Activated naive CD4-positive, alpha-beta T cell (primary cell): ENCODE measurements at regions not wholly inside any gene's neighbourhood (a gene's known extent, or its start where the extent isn't known, plus 50 kb on each side); places are given as distances from the start of the nearest gene placed in this dataset.

Source experiments
- DNase-seq, 4 experiments: peaks; one replicate each; lab custom pipeline; 2025; lab: John Stamatoyannopoulos, UW

DNA sequence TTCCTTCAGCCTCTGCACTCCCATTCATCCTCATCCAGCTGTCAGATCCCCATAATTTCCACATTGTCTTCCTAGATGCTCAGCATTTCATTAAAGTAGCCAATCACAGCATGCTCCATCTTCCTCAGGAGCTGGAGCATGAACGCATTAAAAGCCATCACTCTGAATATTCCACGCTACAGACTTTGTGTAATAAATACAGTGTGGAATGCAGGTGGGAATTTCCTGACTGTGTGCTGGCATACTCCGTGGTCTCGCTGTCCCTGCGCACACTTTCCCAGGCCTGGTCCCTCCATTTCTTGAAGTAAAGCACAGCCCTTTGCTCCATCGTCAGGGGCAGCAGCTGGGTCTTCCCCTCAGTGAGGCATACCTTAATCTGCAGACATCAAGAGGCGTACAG is 123.7 kb upstream of the NCK2 start:
- DNase-seq: no peak

DNA sequence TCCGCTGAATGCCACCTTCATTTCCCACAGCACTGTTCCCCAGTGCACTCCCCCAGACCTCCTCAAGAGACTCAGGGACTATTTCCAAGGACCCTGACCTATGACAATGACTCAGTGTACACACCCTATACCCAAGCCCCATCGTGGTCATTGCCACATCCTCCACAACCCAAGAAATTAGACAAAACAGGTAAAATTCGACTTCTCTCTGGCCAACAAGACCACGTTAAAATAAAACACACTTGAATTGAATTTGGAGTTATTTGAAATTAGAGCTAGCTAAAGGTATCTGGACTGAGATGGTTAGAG is 126.4 kb upstream of the NCK2 start:
- DNase-seq: no peak

- no peak for DNase-seq
These were observed 126.9 kb upstream of the NCK2 start for GRCh38 chr2:105617631-105618350.

GRCh38 chr2:105615305-105615704 is 129.4 kb upstream of the NCK2 start:
- no peak for DNase-seq

- no peak for DNase-seq
These were observed 132.8 kb upstream of the NCK2 start for GRCh38 chr2:105611811-105612424.

GRCh38 chr2:105611333-105611637 is 133.4 kb upstream of the NCK2 start:
- no peak for DNase-seq

DNA sequence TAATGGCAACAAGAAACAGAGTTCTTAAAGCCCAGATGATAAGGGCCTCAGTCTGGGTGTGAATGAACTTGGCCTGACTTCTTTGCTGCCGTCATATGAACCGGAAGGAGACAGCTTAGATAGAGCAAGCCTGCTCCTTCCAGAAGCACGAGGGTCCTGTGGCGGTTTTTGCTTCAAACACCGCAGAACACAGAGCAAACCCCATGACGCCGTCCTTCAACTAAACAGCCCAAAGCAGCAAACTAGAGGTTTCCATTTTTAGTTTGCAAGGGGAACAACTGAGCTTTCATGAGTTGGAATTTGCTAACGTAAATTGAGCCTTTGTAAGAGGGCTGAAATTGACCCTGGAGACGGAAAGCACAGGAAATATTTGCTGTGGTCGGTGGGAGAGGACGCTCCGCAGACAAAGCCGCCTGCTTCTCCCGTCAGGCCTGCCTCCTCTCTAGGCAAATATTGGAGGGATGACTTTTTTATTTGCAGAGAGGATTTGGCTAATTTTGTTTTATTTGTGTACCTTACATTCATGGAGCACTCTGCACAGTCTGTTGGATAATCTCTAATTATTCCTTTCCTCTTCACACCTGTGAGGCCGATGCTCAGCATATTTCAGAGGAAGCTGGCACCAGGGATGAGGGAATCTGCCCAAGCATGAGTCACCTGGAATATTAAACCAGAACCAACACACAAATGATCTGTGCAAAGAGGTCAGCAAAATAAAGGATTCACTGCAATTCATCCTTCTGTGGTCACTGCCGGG is 134.0 kb upstream of the NCK2 start:
- DNase-seq: no peak

DNA sequence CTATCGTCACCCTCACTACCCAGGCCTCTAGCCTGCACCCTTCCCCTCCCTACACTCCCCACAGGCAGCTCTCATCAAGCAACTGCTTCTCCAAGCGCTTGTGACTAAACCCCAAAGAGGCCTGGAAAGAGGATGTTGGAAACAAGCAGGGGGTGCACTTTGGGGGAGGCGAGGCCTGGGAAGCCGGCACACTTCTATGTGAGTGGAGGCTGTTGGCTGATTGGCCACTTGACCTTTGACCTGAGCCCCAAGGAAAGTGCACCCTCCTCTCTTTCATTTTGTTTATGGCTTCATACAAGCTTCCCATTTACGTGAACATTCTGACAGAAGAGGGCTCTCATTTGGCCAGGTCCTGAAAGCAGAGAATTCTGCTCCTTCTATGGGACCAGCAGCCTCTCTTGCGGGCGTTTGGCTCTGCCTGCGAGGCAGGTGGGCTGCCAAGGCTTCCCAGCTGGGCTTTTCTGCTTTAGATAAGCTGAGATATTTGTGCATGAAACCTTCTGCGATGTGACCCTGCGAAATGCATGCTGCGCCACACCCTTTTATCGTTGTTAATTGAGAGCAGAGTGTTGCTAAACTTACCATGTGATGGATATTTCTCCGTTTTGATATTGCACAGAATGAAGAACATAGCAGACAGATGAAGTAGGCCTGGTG is 134.8 kb upstream of the NCK2 start:
- DNase-seq: no peak

GRCh38 chr2:105607920-105608504 is 136.7 kb upstream of the NCK2 start:
- DNase-seq: no peak

DNA sequence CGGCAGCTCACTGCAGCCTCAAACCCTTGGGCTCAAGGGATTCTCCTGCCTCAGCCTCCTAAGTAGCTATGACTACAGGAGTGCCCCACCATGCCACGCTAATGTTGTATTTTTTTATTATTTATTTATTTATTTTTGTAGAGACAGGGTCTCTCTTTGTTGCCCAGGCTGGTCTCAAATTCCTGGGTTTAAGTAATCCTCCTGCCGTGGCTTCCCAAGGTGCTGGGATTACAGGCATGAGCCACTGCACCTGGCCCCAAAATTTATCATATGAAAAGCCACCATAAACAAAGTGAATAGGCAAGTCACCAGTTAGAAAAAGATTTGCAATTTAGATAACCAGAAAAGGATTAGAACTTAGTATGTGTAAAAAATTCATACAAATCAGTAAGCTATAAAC is 138.6 kb upstream of the NCK2 start:
- no peak for DNase-seq

- no peak for DNase-seq
These were observed 139.8 kb upstream of the NCK2 start for GRCh38 chr2:105604938-105605337.

DNA sequence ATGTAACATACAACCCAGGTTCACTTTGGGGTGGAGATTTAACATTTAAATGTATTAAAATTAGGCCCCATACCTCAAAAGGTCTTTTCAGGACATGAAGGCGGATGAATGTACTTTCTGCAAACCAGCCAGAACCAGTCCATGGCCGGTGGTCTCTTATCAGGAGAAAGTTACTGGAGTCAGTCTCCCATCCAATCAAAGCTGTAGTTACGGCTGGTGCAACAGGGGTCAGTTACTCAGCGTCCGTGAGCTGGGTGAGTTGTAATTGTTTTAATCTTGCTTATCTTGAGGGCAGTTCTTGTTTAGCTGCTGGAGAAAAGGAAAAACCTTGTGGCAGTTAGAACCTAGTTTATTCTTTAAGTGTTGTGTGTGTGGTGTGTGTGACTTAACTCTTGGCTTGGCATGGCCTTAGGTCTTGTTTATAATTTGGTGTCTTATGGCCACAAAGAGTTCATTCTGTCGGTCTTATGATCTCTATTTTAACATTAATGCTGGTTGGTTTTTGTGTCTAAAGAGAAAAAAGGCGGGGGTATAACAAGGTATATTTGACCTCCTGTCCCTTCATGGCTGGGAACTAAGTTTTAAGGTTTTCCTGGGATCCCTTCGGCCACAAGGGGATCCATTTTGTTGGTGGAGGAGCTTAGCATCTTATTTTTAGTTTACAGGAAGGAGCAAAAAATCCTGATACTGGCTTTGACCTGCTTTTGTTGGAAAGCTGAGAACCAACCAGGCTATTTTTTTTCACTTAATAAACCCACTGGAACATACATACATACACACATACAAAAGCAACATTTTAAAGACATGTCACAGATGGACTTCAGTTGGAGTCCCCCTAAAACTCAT is 143.5 kb upstream of the NCK2 start:
- no peak for DNase-seq

DNA sequence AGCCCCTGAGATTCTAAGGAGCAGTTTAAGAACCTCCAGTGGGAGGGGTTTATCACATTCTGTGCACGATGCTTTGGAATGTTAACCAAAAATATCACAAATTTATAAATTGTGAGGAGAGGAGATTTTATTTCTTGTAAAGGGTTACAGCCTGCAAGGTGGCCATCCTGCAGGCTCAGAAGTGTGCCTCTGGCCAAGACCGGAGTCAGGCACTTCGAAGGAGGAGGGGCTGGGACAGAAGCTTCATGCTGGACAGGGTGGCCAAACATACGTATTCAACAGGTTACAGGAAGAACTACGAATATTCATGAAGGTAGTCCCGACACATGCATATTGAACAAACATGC is 144.1 kb upstream of the NCK2 start:
- no peak for DNase-seq

GRCh38 chr2:105600037-105600442 is 144.7 kb upstream of the NCK2 start:
- DNase-seq: no peak

DNA sequence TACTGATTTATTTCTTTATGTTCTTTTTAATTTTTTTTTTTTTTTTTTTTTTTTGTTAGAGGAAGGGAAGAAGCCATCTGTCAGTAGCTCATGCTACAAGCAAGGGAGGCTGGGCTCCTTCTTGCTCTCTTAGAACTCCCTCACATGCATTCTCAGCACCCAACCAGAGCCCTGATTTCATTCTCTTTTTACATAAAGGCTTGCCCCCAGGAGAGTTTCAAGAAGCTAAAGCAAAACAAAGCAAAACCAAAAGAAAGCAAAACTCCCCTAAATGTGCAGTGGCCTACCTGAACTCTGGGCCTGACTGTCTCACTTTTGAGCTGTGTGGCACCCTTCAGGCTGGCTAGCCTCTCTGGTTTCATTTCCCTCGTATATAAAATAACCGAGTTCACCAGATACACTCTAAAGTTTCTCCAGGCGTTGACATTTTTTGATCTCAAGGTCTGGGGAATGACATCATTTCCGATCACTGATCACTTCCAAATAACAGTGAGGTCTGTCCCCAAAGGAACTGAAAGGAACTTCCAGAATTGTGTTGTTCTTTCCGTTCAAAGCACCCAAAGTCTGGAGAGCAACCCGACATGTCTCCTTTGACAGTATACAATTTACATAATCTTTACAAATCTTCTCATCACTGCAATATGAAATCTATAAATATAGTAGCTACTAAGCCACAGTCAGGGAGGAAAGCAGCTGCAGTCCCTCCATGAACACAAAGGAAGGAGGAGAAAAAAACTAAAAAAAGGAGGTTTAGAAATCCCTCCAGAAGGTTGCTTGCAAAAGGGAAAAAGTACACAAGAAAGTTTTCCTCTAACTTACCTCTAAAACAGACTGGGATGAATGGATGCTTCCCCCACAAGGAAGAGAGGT is 145.6 kb upstream of the NCK2 start:
- no peak for DNase-seq

DNA sequence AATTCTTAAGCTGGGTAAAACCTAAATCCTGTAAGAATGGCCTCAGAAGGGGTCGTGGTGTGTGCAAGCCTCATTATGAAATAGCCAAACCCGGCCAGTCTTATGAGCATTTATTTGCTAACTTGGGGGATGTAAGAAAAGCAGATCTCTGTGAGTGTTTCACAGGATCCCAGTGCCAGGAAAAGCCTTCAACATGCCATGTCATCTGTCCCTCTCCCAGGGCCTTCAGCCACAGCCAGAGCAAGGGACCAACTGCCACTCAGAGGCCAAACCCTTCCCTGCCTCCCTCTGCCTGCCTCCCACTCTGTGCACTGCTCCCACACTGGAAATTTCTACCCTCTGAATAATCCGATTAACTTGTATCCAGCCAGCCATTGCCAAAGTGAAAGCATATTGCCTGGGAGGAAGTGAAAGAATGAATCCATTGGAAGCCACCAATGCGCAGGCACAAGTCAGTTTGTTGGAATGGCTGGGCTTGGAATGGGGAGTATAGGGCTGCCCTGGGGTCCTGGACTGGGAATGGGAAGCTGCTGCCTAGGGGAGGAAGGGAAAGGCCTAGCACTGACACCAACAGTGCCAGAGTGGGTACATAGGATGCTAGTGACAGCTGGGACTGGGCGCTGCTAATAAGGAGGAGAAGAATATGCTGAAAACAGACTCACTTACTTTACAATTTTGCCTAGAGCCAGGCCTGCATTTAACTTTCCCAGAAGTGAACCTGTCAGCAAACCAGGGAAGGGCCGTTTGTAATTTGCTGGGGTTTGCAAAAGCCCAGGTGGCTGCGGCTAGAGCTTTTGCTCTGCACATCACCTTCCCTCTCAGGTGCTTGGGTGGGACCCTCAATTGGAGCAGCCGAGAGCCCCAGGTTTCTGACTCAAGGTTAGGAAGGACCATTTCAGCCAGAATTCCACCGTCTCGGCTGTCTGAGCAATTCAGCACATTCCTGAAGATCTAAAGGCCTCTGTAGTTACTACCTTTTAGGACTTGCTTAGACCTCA is 146.6 kb upstream of the NCK2 start:
- no peak for DNase-seq

GRCh38 chr2:105597011-105597805 is 147.5 kb upstream of the NCK2 start:
- no peak for DNase-seq

DNA sequence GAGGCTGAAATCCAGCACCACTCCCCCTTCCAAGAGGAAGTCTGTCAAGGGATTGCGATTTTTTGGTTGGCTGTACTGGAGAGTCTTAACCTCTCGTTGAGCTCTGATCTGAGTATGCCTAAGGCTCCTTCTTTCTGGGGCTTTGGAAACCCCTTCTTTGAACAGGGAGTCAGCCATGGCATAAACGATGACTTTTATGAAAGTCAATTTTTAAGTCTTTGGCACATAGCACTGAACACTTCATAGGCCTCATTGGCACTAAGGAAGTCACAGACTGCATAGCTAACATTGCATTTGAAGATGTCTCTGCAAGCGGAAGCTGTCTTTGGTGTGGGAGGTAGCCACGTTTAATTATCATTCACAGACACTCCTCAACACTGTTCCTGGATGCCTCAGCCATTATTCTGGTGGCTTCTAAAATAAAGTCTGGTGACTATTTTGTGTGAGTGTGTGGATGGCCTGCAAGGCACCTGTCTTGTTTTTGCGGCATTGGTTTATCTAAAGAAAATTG is 148.2 kb upstream of the NCK2 start:
- DNase-seq: no peak

DNA sequence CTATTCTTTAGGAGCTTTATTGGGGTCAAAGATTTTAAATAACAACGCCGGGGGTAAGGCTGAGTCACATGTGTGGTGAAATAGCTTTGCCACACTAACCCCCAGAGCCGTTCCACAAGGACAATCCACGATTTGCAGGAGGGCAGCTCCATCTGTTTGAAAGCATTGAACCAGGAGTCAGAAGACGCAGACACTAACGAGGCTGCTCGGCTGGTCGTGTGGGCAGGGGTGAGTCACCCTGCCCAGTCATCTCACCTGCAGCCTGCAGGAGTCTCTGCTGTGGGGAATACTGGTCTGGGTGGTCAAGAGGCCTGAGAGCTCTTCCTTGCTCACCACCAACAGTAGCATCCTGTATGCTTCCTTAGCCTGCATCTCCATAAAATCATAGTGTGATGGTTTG is 149.2 kb upstream of the NCK2 start:
- no peak for DNase-seq
